Middle frontal gyrus (tissue), 1 donor: ENCODE measurements at regions not wholly inside any gene's neighbourhood (a gene's known extent, or its start where the extent isn't known, plus 50 kb on each side); places are given as distances from the start of the nearest gene placed in this dataset.

Experiments
- DNase-seq: peaks from one replicate; pipeline ENCODE4 v3.0.0-alpha.2; 2015; ENCODE audit warnings: low spot score; ENCODE audit errors: extremely low spot score

DNA sequence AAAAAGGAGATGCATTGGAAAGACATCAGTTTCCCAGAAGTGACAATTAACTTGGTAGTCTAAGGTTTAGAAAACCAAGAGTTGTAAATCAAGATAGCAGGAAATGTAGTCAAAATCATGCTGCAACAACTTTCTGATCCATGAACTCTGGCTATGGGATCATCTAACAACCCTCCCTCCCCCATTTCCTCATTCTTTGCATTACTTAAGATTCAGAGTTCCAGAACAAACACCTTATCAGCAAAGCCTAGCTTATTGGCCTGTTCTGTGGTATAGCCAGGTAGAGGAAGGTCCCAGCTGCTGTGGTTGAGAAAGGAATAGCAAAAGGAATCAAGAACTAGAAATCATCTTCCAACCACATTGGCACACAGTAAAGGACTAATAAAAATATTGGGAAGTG lies 651.1 kb downstream of the METTL15 start:
- no peak for DNase-seq

DNA sequence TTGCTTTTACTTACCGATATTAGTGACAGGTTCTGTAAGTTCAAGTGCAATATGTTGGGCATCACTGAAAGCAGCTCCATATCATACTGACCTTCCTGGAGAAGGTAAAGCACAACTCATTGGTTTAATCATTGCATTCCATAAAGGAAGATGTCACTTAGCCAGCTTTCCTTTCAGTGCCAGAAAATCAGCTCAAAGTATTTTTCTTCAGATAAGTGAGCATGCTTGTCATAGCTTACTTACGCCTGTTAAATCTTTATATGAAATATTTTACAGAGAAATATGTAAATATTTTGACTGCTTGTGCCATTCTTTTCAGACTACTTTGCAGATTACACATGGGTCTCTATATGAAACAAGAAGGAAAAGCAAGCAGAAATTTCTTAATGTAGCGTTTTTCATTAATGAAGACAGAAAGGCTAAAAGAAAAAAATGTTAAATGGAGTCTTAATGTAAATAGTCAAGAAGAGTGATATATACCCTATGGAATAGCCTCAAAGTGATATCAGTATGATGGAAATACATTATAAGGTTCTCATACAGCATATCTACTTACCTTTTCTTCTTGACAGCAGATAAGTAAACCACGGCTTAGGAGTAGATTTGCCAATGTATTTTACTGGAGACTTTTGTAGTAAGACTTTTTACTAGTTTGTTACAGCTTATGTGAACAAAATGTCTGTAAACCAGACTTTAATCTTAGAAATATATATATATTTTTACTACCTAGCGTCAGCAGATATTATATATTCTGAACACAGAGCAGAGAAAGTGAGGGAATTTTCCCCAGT lies 649.7 kb downstream of the METTL15 start:
- no peak for DNase-seq

DNA sequence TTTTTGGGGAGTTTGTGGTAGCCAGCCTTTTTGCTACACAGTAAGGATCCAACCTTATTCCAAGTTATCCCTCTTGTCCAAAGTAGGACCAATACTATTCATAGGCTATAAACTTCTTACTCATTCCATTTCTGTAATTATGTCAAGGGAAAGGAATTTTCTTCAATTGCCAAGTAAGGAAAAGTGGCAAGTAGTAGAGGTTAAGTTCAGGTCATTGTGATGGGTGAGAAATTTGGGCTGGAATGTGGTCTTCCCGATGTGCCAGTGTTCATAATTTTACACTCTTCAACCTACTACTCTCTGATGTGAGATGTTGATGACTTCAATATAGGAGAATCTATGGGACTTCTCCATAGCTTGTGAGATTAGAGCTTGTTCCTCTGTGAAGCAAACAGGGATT lies 648.8 kb downstream of the METTL15 start:
- no peak for DNase-seq

DNA sequence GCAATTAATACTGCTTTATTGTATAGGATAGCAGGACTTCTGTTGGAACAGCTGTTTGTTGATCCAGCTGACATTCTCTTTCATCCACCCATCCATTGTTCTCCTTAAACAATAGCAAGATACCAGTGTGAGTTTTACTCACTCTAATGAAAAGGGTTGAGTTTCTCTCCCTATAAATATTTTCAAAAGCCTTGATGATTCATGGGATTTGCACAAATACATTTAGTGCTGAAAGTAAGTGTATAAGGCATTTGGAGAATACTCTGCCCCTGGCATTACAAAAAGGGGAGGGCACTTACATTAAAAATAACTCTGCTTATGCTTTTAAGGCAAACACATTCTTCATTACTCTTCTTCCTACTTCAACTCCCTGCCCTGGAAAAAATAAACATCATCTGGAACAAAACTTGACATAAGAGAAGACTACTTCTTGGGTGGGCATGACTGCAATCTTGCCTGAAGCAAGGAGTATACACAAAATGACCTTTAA lies 634.9 kb downstream of the METTL15 start:
- no peak for DNase-seq

DNA sequence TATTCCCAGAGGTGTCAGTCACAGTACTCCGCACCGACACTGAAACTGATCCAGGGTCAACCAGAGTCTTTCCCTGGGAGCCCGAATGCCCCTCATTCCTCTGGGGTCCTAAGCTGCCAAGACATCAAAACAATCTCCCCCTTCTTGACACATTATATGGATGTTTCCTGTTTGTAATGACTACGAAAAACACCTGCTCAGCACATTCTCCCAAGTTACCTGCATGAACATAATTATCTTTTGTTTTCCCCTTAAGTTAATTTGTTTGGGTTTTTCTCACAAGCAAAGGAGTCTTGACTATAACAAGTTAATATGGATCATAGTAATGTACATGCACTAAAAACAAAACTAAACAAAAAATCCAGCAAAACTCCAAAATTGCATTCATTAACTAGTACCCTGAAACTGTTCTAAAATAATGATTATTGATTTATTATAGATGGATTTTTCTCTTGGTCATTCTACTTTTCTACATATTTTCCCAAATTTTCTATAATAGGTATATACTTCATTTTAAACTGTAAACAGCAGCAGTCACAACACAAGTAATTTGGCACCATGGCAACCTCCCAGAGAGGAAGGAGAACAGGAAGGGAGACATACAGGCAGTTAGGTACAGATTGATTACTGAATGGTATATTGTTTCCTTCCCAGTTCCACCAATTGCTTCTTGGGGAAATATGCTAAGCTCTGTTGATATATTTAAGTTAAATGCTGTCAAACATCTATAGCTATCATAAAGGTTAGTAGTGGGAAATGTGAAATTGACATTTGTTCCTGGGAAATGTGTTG lies 631.5 kb downstream of the METTL15 start:
- no peak for DNase-seq

DNA sequence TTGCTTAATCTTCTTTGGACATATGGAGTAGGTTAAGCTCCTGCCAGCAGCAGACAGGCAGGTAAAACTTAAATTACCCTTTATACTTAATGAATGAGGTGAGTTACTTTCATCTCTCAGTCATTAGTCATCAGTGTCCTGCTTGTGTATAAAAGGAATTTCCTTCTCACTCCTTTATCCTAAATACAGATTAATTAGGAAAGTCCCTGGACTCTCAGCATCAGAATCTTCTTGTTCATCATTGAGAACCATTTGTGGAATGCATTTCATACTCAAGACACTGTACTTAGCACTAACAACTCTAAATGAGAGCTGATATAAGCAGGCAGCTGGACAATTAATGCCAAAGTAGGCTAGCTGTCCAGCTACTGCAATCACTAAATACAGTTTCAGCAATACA lies 630.4 kb downstream of the METTL15 start:
- DNase-seq, result no peak

DNA sequence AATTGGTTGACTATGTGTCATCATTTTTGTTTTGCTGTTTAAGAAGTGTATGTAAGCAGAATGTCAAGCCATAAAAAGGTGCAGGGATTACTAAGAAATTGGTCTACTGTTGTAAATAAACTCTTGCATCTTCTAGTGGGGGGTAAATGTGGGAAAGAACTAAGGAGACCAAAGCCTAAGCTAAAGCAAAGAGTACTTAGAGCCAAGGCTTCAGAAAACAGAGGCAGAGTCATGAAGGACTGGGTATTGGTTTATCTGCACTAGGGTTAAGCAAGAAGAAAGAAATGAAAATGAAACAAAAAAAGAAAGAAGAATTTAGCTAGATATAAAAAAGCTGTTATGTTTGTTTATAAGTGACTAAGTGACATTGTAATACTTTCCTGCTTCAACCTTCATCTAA lies 628.1 kb downstream of the METTL15 start:
- no peak for DNase-seq

DNA sequence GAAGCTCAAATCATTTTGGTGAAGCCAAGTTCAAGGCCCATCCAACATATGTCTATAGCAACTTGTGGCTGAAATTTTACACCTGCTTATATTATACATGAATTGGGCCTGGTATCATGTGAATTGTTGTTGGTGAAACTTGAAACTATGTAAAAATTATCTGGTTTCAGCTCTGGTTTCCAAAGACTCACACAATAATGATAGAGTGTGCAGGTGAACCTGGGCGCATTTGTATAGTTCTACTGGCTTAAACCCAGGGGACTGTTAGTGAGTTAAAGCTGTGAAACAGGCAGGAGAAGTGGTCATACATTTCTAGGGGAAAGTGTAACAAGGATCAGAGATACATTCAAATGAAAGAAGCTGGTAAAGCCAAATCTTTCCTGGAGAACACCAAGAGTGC lies 627.3 kb downstream of the METTL15 start:
- DNase-seq, result no peak

DNA sequence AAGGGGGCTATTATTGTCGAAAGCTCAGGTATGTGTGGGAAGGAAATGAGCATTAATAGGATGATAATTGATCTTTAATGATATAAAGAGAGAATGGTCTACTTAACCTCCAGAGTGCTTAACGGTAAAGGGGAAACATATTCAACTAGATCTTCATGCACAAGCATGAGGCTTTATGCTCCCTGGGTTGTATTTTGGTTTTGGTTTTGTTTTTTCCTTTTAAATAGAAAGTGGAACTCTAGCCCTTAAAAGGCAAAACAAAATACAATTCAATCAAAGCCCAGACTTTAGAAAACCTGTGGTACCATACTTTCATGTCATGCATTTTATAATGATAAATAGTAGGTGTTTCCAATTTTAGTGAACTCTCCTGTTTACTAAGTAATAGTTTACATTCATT lies 622.7 kb downstream of the METTL15 start:
- no peak for DNase-seq

DNA sequence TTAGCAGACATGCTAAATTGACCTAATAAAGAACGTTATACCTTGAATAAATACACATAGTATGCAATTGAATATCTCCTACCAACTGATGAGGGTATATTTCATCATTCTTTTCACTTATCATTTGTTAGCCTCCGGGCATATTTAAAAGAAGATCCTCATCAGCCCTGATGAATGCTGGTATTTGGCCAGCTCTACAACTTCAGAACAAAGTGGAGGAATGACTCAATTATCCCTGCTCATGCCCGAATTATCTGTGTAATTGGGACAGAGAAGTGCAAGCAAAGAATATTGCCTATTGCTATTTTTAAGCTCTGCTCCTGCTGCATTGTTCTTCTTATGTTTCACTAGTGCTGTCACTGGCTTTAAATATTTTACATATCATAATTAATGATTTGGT lies 622.1 kb downstream of the METTL15 start:
- no peak for DNase-seq

DNA sequence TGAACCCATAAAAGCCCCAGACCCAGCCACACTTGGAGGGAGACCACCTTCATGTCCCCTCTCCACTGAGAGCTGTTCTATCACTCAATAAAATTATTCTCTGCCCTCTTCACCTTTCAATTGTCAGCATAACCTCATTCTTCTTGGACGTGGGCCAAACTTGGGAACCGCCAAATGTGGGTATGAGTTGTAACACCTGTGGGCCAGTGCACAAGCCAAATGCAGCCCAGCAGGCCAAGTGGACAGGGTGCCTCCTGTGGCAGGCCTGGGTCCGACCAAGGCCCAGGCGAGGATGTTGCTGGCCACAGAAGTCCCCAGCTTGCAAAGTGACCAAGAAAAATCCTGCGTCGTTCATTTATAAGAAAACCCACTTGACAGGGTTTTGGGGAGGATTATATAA lies 621.2 kb downstream of the METTL15 start:
- no peak for DNase-seq

DNA sequence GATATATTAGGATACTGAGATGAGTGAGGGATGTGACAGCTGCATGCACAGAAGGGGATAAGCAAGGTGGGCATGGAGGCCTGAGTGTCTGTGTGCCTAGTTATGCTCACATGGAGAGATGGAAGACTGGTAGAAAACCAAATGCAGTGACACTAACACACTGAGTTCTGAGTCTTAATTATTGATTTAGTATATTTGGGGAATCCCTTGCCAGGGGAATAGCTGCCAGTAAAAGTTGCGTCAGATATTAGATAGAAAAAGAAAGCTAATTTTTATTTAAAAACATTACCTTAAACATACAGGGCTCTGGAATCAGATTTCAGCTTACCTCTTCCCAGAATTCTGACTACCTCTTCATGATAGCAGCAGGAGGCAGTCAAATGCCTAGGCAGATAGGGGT lies 620.5 kb downstream of the METTL15 start:
- no peak for DNase-seq

DNA sequence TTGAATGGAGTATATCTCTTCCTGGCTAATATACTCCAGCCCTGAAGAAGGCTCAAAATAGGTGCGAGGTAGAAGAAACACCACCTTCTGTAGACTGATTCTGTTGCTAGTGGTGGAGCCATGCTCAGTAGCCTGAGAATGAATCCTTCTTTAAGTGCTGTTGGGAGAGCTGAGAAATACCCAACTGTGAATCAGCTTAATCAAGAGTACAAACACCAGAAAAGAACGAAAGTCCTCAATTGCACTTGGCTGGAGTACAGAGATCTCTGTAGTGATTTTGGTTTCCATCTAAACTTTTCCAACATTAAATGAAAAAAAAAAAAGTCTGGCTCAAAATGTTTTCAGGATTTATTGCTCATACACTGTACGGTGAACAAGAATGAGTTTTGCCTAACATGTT lies 619.1 kb downstream of the METTL15 start:
- DNase-seq, result no peak

DNA sequence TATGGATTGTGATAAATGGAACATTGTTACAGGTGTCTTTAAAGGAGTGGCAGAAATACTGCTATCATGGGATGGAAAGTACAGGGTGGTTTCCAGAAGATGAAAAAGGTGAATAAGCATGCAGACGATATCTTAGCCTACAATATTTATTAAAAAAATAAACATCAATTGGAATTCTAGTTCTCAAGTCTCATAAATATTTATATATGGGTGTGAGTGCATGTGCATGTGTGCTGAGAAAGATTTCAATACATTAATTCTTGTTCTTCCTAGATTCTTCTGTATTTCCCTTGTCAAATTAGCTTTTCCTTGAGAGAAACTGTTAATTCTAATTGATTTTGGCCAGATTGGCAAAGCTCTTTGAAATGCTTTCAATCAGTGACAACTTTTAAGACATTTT lies 618.2 kb downstream of the METTL15 start:
- no peak for DNase-seq

DNA sequence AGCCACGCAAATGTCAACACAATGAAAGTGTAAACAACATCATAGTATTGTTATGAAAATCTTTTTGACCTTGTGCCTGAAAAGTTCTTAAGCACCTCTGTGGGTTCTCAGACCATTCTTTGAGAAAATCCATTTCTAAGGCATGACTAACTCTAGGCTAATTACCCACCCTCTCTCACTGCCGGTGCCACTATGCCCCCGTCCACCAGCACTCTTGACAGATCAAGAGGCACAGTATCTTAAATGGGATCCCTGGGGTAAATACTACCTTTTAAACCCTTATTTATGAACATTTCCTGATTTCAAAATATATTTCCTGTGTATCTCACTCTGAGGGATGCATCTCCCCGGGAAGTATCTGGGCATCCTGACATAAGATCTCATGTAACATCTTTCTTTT lies 607.5 kb downstream of the METTL15 start:
- no peak for DNase-seq

DNA sequence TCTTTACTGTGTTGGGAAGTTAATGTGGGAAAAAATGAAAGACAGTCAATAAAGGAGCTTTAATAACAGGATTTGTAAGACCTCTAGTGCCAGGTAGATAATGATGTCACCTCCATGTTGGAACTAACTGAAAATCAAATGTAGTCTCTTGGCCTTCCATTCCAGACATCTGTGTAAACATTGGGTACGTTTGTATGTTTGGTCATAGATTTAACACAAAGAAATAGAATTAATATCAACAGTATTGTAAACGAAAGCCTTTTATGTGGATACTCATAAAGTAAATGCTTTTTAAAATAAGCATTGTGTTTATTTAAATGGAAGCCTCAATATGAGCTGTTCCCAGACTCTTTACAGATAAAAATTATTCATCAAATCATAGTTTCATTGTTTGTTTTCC lies 605.7 kb downstream of the METTL15 start:
- DNase-seq, result no peak

DNA sequence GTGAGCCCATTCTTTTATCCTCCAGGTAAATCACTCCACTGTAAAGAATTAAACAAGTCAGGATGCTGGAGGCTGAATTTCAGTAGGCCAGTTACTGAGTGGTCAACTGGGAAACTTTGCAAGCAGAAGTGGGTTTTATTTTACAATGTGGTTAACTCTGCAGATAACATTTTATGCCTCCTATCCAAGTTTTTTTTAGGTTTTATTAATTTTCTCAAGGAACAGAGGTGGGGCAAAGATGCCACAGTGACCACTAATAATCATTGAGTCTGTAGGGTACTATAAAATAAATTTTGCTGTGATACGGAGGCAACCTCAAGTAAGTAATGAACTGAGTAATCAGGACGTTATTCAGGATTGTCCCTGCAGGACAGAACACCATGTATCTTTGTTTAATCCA lies 599.9 kb downstream of the METTL15 start:
- no peak for DNase-seq

DNA sequence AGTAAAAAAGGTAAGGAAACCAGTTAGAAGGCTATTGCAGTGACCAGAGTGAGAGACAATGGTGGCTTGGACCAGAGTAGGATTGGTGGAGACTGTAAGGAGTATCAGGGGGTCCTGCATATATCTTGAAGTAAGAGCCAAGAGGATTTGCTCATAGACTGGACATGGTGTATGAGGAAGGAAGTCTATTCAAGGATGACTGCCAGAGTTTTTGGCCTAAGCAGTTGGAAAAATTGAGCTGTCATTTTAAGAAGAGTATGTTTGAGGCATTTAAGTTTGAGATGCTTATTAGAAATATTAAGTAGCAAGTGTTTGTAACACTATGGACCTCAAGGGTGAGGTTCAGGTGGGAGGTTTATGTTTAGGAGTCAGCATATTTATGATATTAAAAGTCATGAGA lies 596.6 kb downstream of the METTL15 start:
- DNase-seq, result no peak

DNA sequence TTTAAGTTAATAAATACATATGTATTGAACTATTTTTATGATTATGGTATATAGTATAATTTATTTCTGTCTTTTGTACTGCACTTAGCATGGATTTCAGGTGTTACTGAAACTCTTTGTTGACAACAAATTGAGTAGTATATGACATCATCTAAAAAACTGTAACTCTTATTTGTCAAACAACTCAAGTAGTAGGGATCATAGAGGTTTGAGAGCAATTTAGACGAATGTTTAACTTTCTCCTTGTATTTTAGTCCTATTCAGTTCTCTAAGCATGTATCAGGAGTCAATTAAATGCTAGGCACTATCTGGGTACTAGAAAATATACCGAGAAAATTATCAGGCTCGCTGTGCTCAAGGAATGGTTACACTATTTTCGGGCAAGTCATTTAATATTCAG lies 595.2 kb downstream of the METTL15 start:
- DNase-seq, result no peak

DNA sequence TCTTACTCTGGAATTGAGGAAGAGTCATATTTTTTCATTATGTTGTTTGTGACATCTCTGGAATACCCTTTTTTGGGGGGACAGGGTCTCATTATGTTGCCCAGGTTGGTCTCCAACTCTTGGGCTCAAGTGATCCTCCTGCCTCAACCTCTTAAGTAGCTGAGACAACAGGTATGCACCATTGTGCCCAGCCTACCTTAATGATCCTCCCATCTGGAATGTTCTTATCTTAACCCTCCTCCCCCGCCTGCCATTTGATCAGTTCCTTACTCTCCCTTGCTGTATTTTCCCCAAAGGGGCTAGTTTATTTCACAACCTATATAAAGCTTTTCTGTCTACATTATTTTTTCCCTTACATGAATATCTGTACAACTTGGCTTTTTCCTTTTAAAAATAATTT lies 594.7 kb downstream of the METTL15 start:
- DNase-seq, result no peak

DNA sequence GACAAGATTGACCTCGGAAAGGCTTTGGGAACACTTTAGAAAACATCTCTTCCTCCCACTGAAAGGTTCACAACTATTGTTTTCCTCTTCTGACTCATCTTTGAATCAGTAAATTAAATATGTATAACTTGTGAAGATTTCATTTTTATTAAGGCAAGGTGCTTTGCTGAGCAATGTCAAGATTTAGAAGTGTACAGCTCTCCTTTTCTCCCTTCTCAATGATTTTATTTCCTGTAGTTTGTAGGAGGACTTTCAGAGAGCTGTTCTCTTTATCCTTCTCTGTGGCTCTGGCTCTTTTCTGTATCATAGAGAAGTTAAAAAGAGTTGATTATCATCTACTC lies 594.2 kb downstream of the METTL15 start:
- DNase-seq, result no peak

DNA sequence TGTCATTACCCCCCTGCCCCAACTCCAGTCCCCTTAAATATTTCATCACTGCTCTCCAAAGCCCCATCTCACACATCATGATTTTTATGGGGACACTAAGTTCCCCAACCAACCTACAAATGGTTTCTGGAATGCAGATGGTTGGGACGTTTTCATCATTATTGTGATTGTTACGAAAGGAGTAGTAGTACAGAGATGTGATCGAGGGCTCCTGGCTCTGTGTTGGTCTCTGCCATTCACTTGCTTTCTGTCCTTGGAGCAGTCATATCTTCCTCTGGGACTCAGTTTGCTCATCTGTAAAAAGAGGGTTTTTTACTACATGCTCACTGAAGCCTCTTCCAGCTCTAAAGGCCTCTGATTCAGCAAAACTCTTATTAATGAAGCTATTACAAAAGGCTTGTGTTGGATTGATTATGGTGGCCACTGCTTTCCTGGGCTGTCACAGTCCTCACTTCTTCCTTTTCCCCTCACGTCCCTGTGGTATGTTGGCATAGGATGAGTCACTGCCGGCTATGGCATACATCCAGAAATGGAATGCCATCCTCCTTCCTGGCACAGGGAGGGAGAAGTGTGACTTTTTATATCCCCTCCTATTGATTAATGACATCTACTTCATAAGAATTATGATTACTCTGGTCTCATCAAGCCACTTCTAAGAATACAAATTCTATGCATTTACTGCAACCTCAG lies 593.7 kb downstream of the METTL15 start:
- no peak for DNase-seq
